ENCODE measurements at regions not wholly inside any gene's neighbourhood (a gene's known extent, or its start where the extent isn't known, plus 50 kb on each side); places are given as distances from the start of the nearest gene placed in this dataset.

- no peak for TF ChIP-seq ZNF274 (IDR thresholded peaks at IDR 0.05; ENCODE audit: low read depth, low read length)
Measured at GRCh38 chr6:21390532-21391213, 202.9 kb upstream of the SOX4 start (continued).

- DNase-seq (ENCODE audit: low read depth, low spot score), result no peak
- Histone ChIP-seq H2AFZ (ENCODE audit: low read depth, low read length, poor library complexity, severe bottlenecking) (no peak overlapping the region), H3K36me3 (ENCODE audit: control insufficient read depth in 1 of 2, insufficient read depth in 2 of 2, low read length in 2 of 2) (no peaks in the 10 kb centered on the region), H3K9ac (ENCODE audit: low read length) (no peak overlapping the region), H3K27me3 (ENCODE audit: insufficient read depth, low read length) (no peaks in the 10 kb centered on the region), H4K20me1 (ENCODE audit: insufficient read depth) (no peaks in the 10 kb centered on the region), H3K27ac (ENCODE audit: low read depth, low read length) (no peak overlapping the region), H3K9me3 (ENCODE audit: control insufficient read depth in 1 of 2, insufficient read depth in 1 of 2, low read depth in 1 of 2, low read length in 2 of 2) (no peaks in the 10 kb centered on the region), H3K4me3 (replicated peaks in 1 of 2; ENCODE audit: low read depth in 1 of 2, low read length in 2 of 2) (no peak overlapping the region), H3K4me1 (ENCODE audit: control insufficient read depth in 1 of 2, insufficient read depth in 2 of 2, low read length in 2 of 2) (no peaks in the 10 kb centered on the region; a peak in 1 of 4 replicates), H3K79me2 (ENCODE audit: insufficient read depth, low read length) (no peaks in the 10 kb centered on the region), H3K4me2 (ENCODE audit: low read length) (no peak overlapping the region), H3K9me2 (ENCODE audit: insufficient read depth) (no peaks in the 10 kb centered on the region)
- BruUV-seq (replicated peaks), result no TSS peak
- intact Hi-C loops (cut with micrococcal nuclease), result no loop called here
- POLR2A ChIA-PET, result no interaction called here
- ATAC-seq, result no peak
- CTCF ChIA-PET, result no interaction called here
- TF ChIP-seq SIN3A (IDR thresholded peaks at IDR 0.05; ENCODE audit: low read depth) (no peak), EGR1 (IDR thresholded peaks at IDR 0.05; ENCODE audit: low read depth) (no peak), EZH2 (IDR thresholded peaks at IDR 0.05) (no peak)
- RAD21 ChIA-PET (ENCODE audit: low non-redundant PET in 1 of 2, low total read pairs in 2 of 2, uncharacterized antibody in 2 of 2, unreplicated experiment in 2 of 2), result no interaction called here
Measured at GRCh38 chr6:21392177-21392576, 201.4 kb upstream of the SOX4 start.

- no peak overlapping the region for H3K9ac ChIP-seq (ENCODE audit: low read length)
- no peaks in the 10 kb centered on the region for H3K27me3 ChIP-seq (ENCODE audit: insufficient read depth, low read length)
- ATAC-seq (no peak), DNase-seq (ENCODE audit: low read depth, low spot score) (no peak)
- no peak overlapping the region for H2AFZ ChIP-seq (ENCODE audit: low read depth, low read length, poor library complexity, severe bottlenecking)
- ChIA-PET CTCF (no interaction called here), POLR2A (no interaction called here), RAD21 (ENCODE audit: low non-redundant PET in 1 of 2, low total read pairs in 2 of 2, uncharacterized antibody in 2 of 2, unreplicated experiment in 2 of 2) (no interaction called here)
- intact Hi-C loops (cut with micrococcal nuclease), result no loop called here
- no TSS peak for BruUV-seq (replicated peaks)
- no peaks in the 10 kb centered on the region for H3K79me2 ChIP-seq (ENCODE audit: insufficient read depth, low read length)
- H3K9me3 ChIP-seq (ENCODE audit: control insufficient read depth in 1 of 2, insufficient read depth in 1 of 2, low read depth in 1 of 2, low read length in 2 of 2), result no peaks in the 10 kb centered on the region
- H3K36me3 ChIP-seq (ENCODE audit: control insufficient read depth in 1 of 2, insufficient read depth in 2 of 2, low read length in 2 of 2), result no peaks in the 10 kb centered on the region
- H3K27ac ChIP-seq (ENCODE audit: low read depth, low read length), result no peak overlapping the region
- no peak overlapping the region for H3K4me3 ChIP-seq (replicated peaks in 1 of 2; ENCODE audit: low read depth in 1 of 2, low read length in 2 of 2)
- H4K20me1 ChIP-seq (ENCODE audit: insufficient read depth), result no peaks in the 10 kb centered on the region
- TF ChIP-seq TCF7L2 (IDR thresholded peaks at IDR 0.05; ENCODE audit: borderline replicate concordance, extremely low read depth, insufficient read depth, insufficient read length) (peak; percentile 79), FOSL1 (IDR thresholded peaks at IDR 0.05; ENCODE audit: low read depth) (no peak)
- H3K4me2 ChIP-seq (ENCODE audit: low read length), result no peak overlapping the region
- H3K4me1 ChIP-seq (ENCODE audit: control insufficient read depth in 1 of 2, insufficient read depth in 2 of 2, low read length in 2 of 2), result no peaks in the 10 kb centered on the region; a peak in 1 of 4 replicates
- no peaks in the 10 kb centered on the region for H3K9me2 ChIP-seq (ENCODE audit: insufficient read depth)
Measured at GRCh38 chr6:21393441-21394165, 199.9 kb upstream of the SOX4 start.

Measured in HCT116 (cell line).